CD4-positive, alpha-beta T cell treated with Interleukin-17A for 4 hours (primary cell): ENCODE measurements at regions not wholly inside any gene's neighbourhood (a gene's known extent, or its start where the extent isn't known, plus 50 kb on each side); places are given as distances from the start of the nearest gene placed in this dataset.
"Not testable (repeated sequence)": the region's sequence is repeated elsewhere in the genome, so short reads cannot be mapped to it uniquely, and the experiment has no call there.

ENCODE experiments used
- DNase-seq: peaks from one replicate; pipeline ENCODE4 v3.0.0-alpha.2; 2020; ENCODE audit warnings: mixed read lengths

DNA sequence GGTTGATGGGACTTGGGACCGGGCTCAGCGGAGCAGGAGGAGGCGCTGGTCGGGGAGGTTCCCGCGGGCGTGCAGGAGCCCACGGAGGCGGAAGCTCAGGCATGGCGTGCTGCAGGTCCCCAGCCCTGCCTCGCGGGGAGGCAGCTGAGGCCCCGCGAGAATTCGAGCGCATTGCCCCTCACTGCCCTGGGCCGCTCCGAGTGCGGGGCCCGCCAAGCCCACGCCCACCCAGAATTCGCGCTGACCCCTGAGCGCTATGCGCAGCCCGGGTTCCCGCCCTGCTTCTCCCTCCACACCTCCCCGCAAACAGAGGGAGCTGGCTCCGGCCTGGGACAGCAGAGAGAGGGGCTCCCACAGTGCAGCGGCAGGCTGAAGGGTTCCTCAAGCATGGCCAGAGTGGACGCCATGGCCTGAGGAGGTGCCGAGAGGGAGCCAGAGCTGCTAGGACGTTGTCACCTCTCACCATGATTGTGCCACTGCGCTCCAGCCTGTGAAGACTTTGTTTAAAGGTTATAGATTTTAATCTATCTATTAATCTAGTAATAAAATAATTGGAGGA is 357.2 kb upstream of the RGPD4 start:
- DNase-seq = no peak

DNA sequence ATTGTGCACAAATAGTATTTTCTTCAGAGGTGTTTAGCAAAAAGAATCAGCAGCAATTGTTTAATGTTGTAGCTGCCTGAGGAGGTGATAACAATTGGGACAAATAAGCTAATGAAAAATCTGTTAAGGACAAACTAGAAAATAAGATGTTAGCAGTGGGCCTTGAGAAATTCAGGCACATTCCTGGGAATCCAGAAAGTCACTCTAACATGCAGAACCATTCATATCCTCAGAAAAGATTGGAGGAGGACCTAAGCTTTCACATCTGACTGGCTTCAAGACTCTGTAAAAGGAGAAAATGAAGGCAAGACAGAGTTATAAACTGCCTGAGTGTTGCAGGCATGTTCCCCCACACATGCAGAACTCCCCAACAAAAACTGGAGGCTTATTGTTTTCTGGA is 353.5 kb upstream of the RGPD4 start:
- no peak for DNase-seq

DNA sequence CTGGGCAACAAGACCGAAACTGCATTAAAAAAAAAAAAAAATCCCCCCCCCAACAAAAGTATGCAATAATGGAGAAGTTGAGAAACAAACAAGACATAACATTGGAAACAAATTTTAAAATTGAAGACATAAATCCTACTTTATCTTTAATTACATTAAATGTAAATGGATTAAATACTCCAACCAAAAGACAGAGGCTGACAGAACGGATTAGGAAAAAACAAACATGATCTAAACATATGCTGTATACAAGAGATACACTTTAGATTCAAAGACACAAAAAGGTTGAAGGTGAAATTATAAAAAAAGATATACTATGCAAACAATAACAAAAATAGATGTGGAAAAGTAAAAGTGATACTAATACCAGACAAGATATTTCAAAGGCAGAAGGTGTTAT is 350.8 kb upstream of the RGPD4 start:
- DNase-seq = no peak

DNA sequence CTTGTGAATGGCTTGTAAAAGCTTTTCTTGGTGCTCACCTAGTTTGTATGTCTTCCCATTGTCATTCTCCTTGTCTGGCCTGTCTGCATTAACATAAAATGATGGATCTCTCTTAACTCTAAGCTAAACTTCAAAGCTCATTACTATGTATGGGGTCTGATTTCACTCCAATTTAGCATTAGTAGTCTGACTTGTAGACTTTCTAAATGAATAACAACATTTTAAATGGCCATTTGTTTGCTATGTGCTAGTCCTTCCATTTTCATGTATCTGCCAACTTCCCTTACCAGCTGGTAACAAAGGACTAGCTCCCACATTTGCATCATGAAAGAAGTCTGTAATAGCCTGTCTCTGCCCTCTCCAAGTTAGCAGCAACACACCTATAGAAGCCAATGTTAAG is 324.2 kb upstream of the RGPD4 start:
- no peak for DNase-seq

DNA sequence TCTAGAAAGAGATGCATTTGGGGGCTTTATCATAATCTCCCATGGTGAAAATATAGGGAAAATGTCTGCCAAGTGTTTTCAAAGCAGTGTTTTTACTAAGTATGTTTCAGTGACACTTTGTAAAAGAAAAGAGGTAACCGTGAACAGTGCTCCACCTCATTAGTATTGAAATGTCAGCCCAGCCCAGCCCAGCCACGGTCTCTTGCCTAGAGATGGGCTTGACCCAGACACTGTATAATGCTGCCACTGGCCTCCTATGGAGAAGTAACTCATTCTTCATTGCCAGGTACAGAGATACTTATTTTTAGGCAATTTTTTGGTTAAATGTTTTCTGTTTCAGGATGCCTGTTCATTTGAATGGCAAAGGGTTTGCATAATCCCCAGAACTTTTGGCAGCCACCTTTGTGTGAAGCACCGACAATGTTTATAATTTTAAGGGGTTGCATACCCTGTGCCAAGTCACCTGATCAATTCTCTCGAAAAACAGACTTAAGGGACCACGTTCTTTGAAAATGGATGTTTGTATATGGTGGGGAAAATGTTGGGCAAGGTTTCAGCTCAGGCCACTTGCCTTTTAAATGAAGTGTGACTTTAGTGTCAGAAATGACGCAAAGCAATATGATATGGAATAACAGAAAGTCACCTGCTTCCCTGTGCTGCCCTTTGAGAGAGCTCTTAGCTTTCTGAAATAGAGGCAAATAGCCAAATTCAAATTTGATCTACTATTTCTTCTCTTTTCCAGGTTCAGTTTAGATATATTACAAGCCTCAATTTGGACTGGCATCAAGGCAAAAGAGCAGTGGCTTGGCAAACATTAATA is 314.5 kb upstream of the RGPD4 start:
- DNase-seq = no peak

DNA sequence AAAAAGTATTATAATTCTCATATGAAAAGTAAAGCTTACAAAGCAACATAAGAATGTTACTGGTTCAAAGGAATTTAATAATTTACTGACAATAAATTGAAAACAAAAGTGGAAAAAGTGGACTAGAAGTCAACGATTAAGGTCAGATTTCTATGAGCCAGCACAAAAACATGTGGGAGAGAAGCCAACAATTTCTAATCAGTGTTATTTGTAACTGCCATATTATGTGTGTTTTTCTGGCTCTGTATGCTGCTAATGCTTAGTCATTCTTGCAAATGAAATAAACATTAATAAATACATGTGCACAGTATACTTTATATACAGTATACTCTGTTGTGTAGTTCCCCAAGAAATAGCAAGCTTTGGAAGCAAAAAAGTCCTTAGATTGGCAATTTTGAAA is 301.3 kb upstream of the RGPD4 start:
- DNase-seq = no peak

DNA sequence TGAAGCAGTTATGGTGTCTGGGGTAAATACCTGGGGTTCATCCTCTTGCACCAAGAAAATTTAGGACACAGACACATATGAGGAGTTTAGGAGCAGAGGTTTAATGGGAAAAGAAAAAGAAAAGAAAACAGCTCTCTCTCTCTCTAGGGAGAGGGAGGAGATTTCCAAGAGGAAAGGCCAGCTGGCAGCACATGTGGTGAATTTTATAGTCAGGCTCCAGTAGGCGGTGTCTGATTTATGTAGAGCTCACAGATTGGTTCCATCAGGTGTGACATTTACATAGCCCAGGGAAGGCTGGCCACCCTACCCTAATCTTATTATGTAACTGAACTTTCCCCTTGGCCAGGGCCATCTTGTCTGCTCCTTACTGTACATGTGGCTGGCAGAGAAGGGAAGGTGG is 297.5 kb upstream of the RGPD4 start:
- DNase-seq = no peak

DNA sequence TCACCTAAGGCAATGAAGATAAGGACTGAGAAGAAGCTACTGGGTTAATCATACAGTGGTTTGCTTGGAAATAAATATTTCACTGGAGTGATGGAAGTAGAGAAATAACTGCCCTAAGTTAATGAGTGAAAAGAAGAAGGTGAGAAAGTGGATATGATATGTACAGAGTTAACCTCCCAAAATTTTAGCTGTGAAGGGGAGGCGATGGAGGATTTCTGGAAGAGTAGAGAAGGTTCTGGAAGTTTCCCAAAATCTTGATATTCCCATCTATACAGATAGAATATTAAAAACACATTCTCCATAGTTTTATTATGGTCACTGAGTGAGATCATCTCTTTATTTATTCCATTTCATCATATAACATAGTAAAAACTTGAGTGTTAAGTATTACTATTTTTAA is 296.6 kb upstream of the RGPD4 start:
- DNase-seq = no peak

DNA sequence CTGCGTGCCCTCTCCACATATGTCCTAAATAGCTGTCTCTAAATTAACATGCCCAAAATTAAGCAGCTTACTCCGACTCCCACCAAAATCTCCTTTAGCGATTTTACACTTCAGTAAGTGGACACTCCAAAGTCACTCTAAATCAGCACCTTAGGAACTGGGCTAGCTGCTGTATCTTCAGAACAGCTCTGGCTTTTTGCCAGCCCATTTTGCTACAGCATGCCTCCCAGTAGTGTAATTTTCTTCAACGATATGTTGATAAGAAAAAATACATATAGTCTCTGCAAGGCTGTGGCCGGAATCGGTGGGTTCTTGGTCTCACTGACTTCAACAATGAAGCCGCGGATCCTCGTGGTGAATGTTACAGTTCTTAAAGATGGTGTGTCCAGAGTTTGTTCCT is 291.8 kb upstream of the RGPD4 start:
- DNase-seq = no peak

DNA sequence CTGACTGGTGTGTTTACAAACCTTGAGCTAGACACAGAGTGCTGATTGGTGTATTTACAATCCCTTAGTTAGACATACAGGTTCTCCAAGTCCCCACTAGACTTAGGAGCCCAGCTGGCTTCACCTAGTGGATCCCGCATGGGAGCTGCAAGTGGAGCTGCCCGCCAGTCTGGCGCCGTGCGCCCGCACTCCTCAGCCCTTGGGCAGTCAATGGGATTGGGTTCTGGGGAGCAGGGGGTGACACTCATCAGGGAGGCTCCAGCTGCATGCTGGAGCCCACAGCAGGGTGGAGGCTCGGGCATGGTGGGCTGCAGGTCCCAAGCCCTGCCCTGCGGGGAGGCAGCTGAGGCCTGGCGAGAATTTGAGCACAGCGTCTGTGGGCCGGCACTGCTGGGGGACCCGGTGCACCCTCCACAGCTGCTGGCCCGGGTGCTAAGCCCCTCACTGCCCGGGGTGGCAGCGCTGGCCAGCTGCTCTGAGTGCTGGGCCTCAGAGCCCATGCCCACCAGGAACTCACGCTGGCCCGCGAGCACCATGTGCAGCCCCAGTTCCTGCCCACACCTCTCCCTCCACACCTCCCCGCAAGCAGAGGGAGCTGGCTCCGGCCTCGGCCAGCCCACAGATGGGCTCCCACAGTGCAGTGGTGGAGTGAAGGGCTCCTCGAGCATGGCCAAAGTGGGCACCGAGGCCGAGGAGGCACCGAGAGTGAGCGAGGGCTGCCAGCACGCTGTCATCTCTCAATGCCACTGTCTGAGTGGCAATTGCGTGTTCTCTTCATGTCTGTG is 290.6 kb upstream of the RGPD4 start:
- not testable (repeated sequence) for DNase-seq

DNA sequence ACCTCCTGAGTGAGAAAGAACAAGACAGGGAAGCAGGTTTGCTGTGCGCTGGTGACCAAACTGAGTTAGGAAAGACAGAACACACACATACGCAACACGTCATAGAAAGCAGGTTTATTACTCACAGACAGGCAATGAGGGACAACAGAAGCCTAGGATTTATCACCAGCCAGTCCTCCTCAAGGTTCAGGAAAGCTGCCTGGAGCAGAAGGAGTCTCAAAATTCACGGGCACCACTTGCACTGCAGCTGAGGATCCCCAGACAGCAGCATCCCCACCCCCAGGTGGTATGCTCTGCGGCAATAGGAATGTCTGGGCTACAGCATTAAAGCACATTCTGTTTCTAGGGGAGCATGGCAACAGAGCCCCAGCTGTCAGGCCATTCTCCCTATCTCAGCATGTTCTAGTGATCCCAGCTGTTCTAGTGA is 284.4 kb upstream of the RGPD4 start:
- no peak for DNase-seq

DNA sequence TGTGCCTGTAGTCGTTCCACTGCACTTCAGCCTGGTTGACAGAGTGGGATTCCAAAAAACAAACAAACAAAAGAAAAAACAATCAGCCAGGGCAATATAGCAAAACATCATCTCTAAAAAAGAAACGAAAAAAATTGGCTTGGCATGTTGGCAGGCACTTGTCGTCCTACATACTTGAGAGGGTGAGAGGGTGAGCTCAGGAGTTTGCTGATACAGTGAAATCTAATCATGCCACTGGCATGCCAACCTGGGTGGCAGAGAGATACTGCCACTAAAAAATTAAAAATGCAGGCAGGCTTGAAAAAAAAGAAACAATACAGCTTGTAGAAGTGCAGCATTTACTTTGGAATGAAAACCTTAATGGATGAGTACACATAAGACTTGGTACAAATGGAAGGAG is 282.9 kb upstream of the RGPD4 start:
- no peak for DNase-seq

DNA sequence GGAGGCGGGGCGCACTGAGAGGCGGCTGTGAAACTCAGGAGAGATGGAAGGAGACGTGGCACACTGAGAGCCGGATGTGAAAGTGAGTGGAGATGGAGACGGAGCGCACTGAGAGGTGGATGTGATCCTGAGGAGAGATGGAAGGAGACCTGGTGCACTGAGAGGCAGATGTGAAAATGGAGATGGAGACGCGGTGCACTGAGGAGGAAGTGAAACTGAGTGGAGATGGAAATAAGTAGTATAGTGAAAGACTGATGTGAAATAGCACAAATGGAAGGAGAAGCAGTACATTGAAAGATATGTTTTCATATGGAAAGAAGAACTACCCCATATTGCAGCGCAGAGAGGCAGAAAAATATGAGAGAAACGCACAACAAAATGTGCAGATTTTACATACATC is 281.6 kb upstream of the RGPD4 start:
- DNase-seq = no peak

DNA sequence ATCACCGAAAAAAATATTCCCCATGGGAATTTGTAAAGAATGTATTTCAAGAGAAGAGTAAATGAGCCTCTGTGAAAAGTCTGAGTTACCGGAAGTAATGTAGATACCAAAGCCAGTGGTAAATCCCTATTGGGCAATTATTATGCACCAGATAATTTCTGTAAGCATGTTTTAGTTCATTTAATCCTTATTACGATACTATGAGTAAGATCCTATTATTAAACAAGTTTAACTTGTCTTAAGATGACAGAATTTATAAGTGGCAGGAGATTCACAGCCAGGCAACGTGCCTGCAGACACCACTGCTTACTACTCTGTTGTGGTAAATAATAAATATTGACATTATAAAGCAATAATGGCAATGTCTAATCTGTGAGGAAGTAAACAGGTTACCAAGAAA is 280.8 kb upstream of the RGPD4 start:
- no peak for DNase-seq

DNA sequence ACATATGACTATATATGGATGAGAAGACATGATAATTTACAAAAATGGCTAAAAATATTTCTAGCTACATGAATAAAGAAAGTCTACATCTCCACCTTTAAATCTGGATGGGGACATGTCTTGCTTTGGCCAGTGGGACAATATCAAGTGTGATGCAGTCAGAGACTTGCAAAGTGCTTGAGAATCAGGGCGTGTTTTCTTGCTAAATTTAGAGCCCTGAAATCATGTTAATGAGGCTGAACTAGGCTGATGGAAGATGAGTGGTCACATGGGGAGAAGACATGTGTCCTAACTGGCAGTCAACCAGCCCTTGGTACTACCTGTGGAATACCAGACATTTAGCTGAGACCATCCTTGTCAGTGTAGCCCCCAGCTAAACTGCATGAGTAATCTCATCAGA is 278.5 kb upstream of the RGPD4 start:
- DNase-seq = no peak

DNA sequence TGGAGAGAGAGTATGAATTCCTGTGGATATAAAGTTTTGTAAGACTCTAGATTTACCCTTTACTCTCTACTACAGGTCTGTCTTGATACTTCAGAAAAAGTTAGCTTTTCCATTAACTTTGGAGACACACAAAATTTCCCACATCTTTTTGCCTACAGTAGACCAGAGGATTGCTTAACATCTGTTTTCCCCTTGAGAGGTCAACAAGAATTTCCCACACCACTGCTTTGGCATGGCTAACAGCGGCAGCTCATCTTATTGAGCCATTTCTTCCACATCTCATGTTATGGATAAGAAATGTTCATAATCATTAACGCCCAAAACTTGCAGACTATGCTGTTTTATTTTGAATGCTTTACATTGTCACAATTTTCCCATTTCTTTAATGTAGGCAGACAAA is 273.6 kb upstream of the RGPD4 start:
- DNase-seq = no peak

DNA sequence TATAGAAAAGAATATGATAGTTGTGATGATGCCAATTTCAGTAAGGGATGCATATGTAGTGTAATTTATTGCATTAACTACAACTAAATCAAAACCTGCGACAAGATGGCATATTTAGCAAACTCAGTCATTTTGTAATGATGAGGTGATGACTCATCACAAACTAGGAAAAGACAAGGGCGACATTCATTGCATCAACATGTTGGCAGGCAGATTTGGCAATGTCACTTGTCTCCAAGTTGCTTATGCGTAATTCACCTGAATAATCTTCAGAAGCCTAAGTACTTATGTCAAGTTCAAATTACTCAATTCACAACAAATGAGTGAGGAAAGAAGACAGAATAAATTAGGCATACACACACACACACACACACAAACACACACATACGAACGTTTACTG is 273.2 kb upstream of the RGPD4 start:
- no peak for DNase-seq

DNA sequence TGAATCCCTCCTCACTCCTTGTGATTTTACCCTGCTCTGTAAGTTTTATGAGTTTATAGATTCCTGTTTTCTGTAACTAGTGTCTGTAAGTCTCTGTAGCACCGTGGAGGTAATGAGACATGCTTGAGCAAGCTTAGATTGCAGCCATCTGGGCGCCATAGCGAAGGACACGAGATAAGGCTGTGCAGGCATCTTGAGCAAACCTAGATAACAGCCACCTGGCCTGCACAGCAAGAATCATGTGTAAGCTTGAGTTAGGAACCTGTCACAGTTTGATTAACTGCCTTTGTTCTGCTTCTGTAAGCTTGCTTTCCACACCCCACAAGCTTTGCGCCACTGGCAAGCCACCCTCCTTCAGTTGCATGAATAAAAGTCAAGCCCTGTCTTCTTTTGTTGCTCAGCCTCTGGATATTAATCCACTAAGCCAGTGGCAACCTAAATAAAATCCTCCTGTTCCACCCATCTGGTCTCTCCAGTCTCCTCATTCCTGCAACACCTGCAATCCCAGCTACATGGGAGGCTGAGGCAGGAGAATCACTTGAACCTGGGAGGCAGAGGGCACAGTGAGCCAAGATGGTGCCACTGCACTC is 270.6 kb upstream of the RGPD4 start:
- DNase-seq = no peak

DNA sequence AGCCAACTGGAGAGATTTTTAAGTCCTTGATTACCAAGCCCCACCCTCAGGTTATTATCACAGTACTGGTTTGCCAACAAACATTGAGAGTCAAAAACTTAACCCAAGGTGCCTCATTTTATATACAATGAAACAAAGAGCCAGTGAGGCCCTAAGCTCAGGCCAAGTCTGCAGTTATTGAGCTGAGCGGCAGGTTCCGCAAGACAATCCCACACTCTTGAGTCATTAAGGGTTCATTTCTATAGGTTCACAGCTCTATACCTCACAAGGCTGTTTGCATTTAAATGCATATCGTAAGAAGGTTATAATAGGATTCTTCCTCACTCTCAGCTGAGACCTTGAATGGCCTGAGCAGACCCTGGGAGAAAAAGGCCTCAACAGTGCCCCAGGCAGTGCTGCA is 268.4 kb upstream of the RGPD4 start:
- no peak for DNase-seq

DNA sequence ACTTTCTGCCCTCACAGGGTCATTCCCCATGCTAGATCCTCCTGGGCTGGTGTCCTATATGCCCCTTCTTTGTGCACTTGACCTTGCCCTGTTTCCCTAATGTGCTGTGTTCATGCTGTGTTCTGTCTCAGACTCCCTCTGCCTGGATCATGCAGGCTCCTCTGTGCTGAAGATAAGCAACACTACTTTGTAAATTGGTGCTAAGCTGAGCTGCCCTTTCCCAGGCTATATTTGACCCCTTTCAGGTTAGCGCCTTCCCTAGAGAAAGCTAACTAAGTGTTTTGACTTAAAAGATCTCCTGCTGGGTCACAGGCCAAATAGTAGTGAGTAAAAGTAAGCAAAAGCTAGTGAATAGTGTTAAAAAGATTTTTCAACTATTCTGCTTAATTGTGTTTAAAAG is 257.2 kb upstream of the RGPD4 start:
- no peak for DNase-seq

DNA sequence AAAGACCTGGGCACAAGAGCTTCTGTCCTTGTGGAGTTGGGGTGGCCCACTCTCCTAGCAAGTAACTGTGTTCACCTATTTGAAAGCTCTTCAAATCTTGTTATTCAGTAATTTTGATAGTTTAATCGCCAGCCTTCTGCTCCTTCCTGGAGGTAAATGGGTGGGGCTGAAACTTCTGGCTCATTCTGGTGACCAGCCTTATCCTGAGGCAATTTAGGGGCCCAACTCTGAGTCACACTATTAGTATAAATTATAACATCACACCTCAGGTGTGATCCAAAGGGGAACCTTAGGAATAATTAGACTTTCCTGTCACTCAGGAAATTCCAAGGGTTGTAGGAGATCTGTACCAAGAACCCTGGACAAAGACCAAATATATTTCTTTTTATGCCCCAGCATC is 255.8 kb upstream of the RGPD4 start:
- DNase-seq = no peak

DNA sequence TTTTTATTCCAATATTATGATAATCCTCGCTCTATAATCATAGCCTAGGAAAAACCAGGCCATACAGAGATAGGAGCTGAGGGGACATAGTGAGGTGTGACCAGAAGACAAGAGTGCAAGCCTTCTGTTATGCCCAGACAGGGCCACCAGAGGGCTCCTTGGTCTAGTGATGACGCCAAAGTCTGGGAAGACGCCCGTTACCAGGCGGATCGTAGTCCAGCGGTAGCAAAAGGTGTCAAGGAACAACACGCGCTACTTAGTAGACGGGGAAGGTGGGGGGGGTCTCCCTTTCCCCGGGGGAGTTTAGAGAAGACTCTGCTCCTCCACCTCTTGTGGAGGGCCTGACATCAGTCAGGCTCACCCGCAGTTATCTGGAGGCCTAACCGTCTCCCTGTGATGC is 253.8 kb upstream of the RGPD4 start:
- not testable (repeated sequence) for DNase-seq

DNA sequence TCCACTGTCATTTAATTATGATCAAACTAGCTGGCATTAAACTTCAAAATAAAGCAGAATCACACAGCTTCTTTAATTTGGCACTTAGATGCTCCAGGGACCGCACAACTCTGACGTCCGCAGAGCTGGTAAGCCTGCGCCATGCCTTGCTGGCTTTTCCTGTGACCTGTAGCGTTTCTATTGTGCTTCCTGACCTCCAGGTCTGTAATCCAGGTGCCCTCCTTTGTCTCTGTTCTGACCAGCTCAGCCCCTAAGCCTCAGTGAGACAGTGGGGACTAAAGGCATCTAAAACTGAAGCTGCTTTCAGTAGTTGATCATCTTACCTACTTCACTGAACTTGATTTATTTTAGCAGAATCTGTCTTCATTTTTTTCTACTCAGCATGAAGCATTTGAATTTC is 249.7 kb upstream of the RGPD4 start:
- no peak for DNase-seq

DNA sequence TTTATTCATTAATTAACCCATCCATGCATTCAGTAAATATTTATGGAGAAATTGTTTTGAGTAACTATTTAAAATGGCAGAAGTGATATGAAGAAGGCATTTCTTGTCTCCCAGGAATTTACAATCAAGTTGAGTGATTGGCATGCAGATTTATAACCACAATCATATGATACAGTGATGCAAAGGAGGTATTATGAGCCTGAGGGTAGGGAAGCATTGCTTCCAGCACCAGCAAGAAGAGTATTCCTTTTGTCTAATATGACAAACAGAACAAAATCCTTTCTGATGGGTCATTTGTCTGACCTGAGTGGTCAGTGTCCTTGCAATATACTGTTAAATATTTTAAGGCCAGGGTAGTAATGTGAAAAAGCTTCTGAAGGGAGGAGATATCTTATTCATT is 244.2 kb upstream of the RGPD4 start:
- no peak for DNase-seq
